GM13977 (cell line): ENCODE measurements at regions not wholly inside any gene's neighbourhood (a gene's known extent, or its start where the extent isn't known, plus 50 kb on each side); places are given as distances from the start of the nearest gene placed in this dataset.

ENCODE experiments used
- DNase-seq: peaks from one replicate; pipeline ENCODE4 v3.0.0; 2012; ENCODE audit warnings: low spot score
- in situ Hi-C: fragments of 300-500 bp; cut with MboI; formaldehyde crosslinking; loops from one replicate; pipeline ENCODE4 v1.12.0; 2022; ENCODE audit warnings: low sequenced_read_pairs, low pct_unique_long_range_greater_than_20kb, mixed read lengths, inconsistent platforms; ENCODE audit not compliant: unreplicated experiment
- TF ChIP-seq, protein P1 (sequence below): IDR thresholded peaks from 2 replicates; pipeline ENCODE4 v1.5.1; 2012; ENCODE audit warnings: mild to moderate bottlenecking, control low read depth; ENCODE audit not compliant: insufficient read depth; ENCODE audit errors: extremely low read depth, missing control alignments

DNA sequence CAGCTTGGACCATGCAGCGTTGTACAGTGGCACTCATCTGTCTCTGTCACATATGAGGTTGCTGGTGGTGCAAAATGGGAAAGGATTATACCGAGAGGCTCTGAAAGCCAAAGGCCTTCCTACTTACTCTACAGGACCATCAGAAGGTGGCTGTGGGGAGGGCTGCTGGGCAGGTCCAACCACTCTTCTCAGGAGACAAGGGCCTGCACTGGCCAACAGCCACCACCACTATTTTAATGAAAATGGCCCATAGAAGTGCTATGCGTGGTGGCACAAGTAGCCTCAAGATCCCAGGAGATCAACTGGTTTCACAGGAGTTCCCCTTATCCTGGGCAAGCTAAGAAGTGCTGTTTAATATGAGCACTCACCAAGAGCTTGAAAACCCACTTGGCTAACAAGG is 52.3 kb downstream of the MRPL57 start:
- DNase-seq = no peak
- TF ChIP-seq, protein P1, sequence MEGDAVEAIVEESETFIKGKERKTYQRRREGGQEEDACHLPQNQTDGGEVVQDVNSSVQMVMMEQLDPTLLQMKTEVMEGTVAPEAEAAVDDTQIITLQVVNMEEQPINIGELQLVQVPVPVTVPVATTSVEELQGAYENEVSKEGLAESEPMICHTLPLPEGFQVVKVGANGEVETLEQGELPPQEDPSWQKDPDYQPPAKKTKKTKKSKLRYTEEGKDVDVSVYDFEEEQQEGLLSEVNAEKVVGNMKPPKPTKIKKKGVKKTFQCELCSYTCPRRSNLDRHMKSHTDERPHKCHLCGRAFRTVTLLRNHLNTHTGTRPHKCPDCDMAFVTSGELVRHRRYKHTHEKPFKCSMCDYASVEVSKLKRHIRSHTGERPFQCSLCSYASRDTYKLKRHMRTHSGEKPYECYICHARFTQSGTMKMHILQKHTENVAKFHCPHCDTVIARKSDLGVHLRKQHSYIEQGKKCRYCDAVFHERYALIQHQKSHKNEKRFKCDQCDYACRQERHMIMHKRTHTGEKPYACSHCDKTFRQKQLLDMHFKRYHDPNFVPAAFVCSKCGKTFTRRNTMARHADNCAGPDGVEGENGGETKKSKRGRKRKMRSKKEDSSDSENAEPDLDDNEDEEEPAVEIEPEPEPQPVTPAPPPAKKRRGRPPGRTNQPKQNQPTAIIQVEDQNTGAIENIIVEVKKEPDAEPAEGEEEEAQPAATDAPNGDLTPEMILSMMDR = no peak
- in situ Hi-C loops = no loop called here

DNA sequence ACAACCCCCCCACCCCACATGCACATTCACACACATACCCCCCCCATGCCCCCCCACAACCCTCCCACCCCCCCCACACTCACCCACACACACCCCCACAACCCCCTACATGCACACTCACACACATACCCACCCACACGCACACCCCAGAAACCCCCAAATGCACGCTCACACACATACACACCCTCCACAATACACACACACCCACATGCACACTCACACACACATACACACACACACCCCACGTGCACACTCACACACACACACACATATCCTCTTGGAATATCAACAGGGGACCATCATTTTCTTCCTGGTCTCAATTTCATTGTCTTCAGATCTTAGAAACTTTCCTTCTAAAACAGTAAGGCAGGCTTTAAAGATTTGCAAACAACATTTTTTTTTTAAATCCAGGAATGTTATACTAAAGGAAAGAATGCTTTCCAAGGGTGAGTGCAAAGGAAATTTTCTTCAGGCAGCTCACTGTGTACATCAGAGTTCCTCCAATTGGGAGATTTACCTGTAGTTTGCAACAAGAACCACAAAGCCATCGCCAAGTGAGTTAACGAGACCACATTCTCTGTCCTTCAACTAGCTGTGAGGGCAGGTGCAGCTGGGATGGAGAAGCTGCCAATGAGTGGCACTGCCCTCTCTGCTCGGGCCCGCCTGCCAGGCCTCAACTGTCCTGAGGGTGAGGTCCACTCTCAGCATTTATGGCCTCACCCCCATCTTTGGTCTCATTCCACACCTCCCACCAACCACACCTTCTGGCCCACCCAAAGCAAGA is 53.0 kb downstream of the MRPL57 start:
- in situ Hi-C loops = no loop called here

GRCh38 chr13:21230516-21230915 is 54.1 kb downstream of the MRPL57 start:
- no peak for DNase-seq
- in situ Hi-C loops = no loop called here
- TF ChIP-seq, protein P1 = no peak

More for the DNA sequence above, 53.0 kb downstream of the MRPL57 start:
- no peak for DNase-seq
- TF ChIP-seq, protein P1 = no peak

- in situ Hi-C loops = no loop called here
- TF ChIP-seq, protein P1 = no peak
- DNase-seq = no peak
Measured at GRCh38 chr13:21231426-21231940, 55.0 kb downstream of the MRPL57 start.

DNA sequence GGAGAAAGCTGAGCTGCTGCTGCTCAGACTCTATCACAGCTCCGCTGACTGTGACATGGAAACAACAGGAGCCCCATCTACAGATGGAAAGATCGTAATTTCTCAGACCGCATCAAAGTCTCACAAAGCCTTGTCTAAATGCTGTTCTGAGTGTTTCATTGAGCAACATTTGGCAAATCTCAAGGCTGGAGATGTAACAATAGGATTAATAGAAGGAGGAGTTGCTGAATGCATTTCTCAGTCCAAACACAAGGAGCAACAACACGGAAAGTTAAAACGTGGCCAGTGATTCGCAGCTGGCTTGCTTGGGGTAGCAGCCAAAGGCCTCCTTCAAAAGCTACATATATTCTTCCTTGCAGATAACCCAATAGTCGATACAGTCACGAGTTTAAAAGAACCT is 55.7 kb downstream of the MRPL57 start:
- TF ChIP-seq, protein P1 = no peak
- DNase-seq = no peak
- in situ Hi-C loops = no loop called here

DNA sequence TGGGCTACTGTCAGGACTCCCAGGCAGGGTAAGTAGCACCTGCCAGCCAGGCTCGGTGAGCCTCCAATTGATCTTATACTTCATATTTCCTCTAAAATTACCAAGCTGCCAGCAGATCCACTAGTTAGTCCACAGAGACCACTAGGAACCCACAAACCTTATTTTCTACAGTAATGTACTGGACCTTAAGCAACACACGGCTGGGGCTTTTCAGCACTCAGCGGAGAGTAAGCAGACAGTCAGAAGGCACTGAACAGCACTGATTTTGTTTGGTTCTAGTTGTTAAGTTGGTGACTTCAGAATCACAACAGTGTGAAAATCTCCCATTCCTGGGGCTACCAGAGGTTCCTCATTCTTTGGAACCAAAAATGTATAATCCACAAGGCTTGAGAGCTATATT is 56.1 kb downstream of the MRPL57 start:
- TF ChIP-seq, protein P1 = no peak
- DNase-seq = no peak
- in situ Hi-C loops = no loop called here
